ENCODE measurements at regions not wholly inside any gene's neighbourhood (a gene's known extent, or its start where the extent isn't known, plus 50 kb on each side); places are given as distances from the start of the nearest gene placed in this dataset.
"Not testable (repeated sequence)": the region's sequence is repeated elsewhere in the genome, so short reads cannot be mapped to it uniquely, and the experiment has no call there.

DNA sequence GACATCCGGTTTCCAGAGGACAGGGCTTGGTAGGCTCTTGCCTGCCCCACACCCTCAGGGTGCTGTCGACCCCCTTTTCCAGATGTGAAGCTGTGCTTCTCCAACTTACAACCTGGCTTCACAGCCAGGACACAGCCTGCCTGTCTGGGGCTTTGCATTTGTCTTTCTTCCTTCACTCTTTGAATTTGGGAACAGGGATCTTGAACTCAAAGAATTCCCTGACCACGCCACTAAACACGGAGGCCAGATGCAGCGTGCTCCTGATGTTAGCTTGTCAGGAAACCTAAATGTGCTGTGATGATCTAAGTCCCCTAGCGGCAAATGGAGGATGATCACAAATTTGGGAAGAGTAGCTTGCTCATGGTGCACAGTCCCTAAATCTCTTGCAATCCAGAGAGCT, 244.8 kb upstream of the RGMA start:
- TF ChIP-seq, protein P1, sequence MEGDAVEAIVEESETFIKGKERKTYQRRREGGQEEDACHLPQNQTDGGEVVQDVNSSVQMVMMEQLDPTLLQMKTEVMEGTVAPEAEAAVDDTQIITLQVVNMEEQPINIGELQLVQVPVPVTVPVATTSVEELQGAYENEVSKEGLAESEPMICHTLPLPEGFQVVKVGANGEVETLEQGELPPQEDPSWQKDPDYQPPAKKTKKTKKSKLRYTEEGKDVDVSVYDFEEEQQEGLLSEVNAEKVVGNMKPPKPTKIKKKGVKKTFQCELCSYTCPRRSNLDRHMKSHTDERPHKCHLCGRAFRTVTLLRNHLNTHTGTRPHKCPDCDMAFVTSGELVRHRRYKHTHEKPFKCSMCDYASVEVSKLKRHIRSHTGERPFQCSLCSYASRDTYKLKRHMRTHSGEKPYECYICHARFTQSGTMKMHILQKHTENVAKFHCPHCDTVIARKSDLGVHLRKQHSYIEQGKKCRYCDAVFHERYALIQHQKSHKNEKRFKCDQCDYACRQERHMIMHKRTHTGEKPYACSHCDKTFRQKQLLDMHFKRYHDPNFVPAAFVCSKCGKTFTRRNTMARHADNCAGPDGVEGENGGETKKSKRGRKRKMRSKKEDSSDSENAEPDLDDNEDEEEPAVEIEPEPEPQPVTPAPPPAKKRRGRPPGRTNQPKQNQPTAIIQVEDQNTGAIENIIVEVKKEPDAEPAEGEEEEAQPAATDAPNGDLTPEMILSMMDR (IDR thresholded peaks at IDR 0.05) = no peak
- DNase-seq (ENCODE audit: low spot score) = no peak
- no peak for ATAC-seq (ENCODE audit: low FRiP score)

DNA sequence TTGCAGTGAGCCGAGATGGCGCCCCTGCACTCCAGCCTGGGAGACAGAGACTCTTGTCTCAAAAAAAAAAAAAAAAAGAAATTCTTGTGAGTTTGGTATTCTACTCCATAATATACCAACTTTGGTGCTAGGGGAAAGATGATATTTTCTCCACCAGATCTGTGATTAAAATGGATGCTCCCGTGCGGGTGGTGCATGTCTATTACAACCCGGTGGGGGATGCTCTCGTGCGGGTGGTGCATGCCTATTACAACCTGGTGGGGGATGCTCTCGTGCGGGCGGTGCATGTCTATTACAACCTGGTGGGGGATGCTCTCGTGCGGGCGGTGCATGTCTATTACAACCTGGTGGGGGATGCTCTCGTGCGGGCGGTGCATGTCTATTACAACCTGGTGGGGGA, 244.1 kb upstream of the RGMA start:
- not testable (repeated sequence) for DNase-seq (ENCODE audit: low spot score)

DNA sequence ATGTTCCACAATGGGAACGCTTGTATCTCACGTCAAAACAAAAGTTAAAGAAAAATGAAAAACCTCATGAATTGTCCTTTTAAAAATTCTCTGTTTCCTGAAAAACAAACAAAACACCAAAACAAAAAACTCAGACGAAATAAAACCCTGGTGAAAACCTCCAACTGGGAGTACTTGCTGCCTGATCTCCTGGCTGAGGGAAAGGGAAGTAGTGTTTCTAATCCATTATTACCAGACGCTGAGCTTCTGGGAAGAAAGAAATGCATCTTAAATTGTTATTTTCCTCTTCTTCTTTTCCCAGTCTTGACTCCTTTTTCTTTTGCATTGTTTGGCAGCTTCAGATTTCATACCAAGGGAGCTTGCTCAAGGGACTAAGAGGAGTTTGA, 243.2 kb upstream of the RGMA start:
- TF ChIP-seq, protein P1 (IDR thresholded peaks at IDR 0.05) = no peak

More for the DNA sequence above, 244.1 kb upstream of the RGMA start:
- ATAC-seq (ENCODE audit: low FRiP score) = not testable (repeated sequence)

DNA sequence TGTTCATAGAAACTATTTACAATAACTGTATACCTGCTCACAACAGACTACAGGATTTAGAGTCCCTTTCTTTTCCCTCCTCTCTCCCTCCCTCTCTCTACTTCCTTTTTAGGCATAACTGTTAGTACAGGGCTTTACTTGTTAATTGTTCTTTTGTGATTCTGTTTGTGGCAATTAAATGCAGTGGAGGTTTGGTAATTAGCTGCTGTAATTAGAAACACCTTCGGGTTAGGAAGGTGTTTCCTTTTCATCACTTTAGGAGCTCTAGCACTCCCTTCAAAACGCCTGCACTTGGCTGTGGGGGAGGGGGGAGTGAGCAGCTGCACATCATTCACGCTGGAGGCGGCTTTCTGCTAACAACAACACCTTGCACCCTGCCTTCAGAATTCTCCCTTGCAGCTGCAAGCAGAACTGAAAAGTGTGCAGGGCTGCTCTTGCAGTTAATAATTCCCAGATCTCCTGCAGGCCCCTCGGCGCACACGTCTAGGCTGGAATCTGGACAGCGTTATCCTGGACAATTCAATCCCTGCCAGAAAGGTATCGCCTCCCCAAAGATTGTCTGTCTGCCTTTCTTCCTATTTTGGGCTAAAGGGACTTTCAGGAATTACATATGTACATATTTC, 242.6 kb upstream of the RGMA start:
- no peak for DNase-seq (ENCODE audit: low spot score)
- ATAC-seq (ENCODE audit: low FRiP score) = no peak
- TF ChIP-seq, protein P1 (IDR thresholded peaks at IDR 0.05) = no peak

More for the DNA sequence above, 243.2 kb upstream of the RGMA start:
- DNase-seq (ENCODE audit: low spot score) = no peak
- no peak for ATAC-seq (ENCODE audit: low FRiP score)

DNA sequence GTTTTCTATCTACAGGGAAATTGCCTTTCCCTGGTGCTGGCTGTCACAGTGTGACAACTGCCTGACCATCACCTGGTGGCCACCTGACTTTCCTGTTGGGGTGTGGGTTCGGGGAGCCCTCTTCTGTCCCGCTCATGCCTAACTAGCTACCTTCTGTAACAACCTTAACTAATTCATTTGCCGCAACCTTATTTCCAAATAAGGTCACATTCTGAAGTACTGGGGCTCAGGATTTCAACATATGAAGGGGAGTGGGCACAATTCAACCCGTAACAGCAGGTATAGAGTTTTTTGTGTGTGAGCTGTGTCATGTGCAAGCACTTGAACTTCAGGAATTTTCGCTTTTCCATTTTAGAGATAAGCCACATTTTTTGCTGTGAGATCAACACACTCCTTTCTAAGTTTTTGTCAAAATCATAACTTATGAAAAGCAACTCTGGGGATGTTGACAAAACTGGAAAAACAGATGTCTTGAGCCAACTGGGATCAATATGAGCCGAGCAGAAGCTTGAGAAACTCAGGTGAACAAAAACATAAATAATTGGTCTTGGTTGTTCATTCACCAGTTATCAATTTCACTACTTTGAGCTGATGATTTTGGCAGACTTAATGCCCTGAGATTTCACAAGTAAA, 242.0 kb upstream of the RGMA start:
- no peak for ATAC-seq (ENCODE audit: low FRiP score)
- TF ChIP-seq, protein P1 (IDR thresholded peaks at IDR 0.05) = no peak
- no peak for DNase-seq (ENCODE audit: low spot score)

DNA sequence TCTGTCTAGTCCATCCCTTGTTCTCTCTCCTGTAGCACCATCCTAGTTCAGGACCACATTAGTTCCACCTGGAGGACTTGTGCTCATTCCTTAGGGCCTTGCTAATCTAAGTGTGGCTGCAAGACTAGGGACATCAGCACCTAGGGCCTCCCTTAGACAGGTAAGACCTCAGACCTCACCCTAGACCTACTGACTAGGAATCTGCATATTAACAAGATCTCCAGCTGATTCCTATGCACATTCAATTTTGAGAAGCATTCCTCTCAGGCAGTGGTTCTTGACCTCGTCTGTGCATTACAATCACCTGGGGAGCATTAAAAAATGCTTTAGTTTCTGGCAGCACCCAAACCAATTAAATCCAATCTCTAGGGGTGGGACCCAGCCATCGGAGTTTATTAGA, 238.4 kb upstream of the RGMA start:
- DNase-seq (ENCODE audit: low spot score) = no peak
- ATAC-seq (ENCODE audit: low FRiP score) = no peak
- TF ChIP-seq, protein P1 (IDR thresholded peaks at IDR 0.05) = no peak

DNA sequence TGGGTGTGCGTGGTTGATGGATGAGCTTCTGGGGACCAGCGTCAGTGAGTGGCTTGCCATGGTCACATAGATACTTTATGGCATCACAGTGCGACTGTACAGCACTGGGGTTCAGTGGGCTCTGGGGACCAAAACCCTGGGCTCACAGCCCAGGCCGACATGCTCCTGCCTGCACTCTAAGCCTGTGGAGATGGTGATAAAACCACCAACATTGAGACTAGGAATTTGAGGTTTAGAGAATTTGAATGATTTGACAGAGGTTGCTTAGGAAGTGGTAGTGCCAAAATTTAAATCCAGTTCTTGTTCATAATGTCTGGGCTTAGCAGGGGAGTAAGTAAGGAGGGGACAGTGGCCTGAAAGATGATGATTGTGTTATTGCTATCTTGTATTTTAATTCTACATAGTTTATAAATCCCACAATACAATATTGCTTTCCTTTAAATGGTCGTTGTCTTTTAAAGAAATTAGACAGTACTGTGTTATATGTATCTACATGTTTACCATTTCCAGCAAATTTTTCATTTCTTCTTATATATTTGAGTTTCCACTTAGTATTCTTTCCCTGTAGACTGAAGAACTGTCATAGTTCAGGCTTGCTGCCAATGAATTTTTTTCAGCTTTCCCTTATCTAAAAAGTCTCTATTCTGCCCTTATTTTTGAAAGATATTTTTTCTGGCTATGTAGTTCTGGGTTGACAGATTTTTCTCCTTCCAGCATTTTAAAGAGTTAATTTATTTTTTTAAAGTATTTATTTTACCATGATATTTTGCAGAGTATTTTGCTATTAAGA, 235.4 kb upstream of the RGMA start:
- ATAC-seq (ENCODE audit: low FRiP score) = no peak
- DNase-seq (ENCODE audit: low spot score) = no peak
- TF ChIP-seq, protein P1 (IDR thresholded peaks at IDR 0.05) = no peak
